ENCODE measurements at regions not wholly inside any gene's neighbourhood (a gene's known extent, or its start where the extent isn't known, plus 50 kb on each side); places are given as distances from the start of the nearest gene placed in this dataset.

- TF ChIP-seq EZH2 (IDR thresholded peaks at IDR 0.05; ENCODE audit: borderline replicate concordance, low read length), result no peak
- TF ChIP-seq CTCF (IDR thresholded peaks at IDR 0.05; ENCODE audit: low read length), result no peak
These were observed 143.1 kb upstream of the CTAGE1 start for GRCh38 chr18:22560797-22561196.
